Activated naive CD8-positive, alpha-beta T cell treated with anti-CD3 and anti-CD28 coated beads, Interleukin-2, amount 50 U/mL, for 24 hours (primary cell): ENCODE measurements at regions not wholly inside any gene's neighbourhood (a gene's known extent, or its start where the extent isn't known, plus 50 kb on each side); places are given as distances from the start of the nearest gene placed in this dataset.
"Not testable (repeated sequence)": the region's sequence is repeated elsewhere in the genome, so short reads cannot be mapped to it uniquely, and the experiment has no call there.

Experiments used
- ATAC-seq: fragments of 150-1000 bp; cut with Tn5 transposase; one replicate; pipeline ENCODE4 v1.10.0; 2021
- DNase-seq: peaks from one replicate; pipeline ENCODE4 v3.0.0; 2021
- H3K27ac Mint-ChIP-seq: one replicate; pipeline ENCODE4 v1.8.0; 2021; ENCODE audit warnings: mild to moderate bottlenecking, mixed read lengths
- H3K27me3 Mint-ChIP-seq: one replicate; pipeline ENCODE4 v1.8.0; 2021; ENCODE audit warnings: mixed read lengths
- H3K36me3 Mint-ChIP-seq: one replicate; pipeline ENCODE4 v1.8.0; 2021; ENCODE audit warnings: low read depth, mixed read lengths
- H3K4me1 Mint-ChIP-seq: one replicate; pipeline ENCODE4 v1.8.0; 2021; ENCODE audit warnings: mixed read lengths
- H3K4me3 Mint-ChIP-seq: one replicate; pipeline ENCODE4 v1.8.0; 2021; ENCODE audit warnings: mild to moderate bottlenecking, moderate library complexity, mixed read lengths
- H3K9me3 Mint-ChIP-seq: one replicate; pipeline ENCODE4 v1.8.0; 2021; ENCODE audit warnings: mixed read lengths

DNA sequence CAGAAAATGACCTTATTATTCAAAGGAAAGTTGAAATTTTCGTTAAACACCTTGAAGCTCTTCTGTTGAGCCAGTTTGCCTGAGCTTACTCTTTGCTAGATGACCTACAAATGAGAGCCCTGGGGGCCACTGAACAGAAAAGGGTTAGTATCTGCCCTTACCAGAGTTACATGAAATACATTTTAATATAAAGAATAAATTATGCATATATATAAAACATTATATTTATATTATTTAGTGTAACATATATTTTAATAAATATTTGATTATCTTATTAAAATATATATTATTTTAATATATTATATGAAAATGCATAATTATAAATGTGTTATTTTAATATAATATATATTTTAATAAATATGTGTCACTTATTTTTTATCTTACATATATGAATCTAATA is 628.4 kb upstream of the TPK1 start:
- peaks cover 16% of the 10 kb centered on the region for H3K9me3 Mint-ChIP-seq
- no peaks in the 10 kb centered on the region for H3K27me3 Mint-ChIP-seq
- DNase-seq = no peak
- H3K4me1 Mint-ChIP-seq = no peaks in the 10 kb centered on the region
- ATAC-seq = no peak
- no peaks in the 10 kb centered on the region for H3K36me3 Mint-ChIP-seq
- H3K4me3 Mint-ChIP-seq = no peak overlapping the region
- no peak overlapping the region for H3K27ac Mint-ChIP-seq

GRCh38 chr7:145462463-145462862 is 626.6 kb upstream of the TPK1 start:
- Mint-ChIP-seq H3K4me3 (no peak overlapping the region), H3K4me1 (no peaks in the 10 kb centered on the region), H3K27ac (no peak overlapping the region), H3K9me3 (peaks cover 15% of the 10 kb centered on the region), H3K27me3 (no peaks in the 10 kb centered on the region), H3K36me3 (no peaks in the 10 kb centered on the region)
- ATAC-seq (no peak), DNase-seq (no peak)

- H3K27ac Mint-ChIP-seq = no peak overlapping the region
- no peaks in the 10 kb centered on the region for H3K27me3 Mint-ChIP-seq
- DNase-seq = no peak
- peaks cover 11% of the 10 kb centered on the region for H3K9me3 Mint-ChIP-seq
- H3K4me3 Mint-ChIP-seq = no peak overlapping the region
- no peaks in the 10 kb centered on the region for H3K4me1 Mint-ChIP-seq
- ATAC-seq = no peak
- no peaks in the 10 kb centered on the region for H3K36me3 Mint-ChIP-seq
Observed at GRCh38 chr7:145434811-145435210, 599.0 kb upstream of the TPK1 start.

GRCh38 chr7:145431834-145432233 is 596.0 kb upstream of the TPK1 start:
- ATAC-seq = no peak
- no peak overlapping the region for H3K4me3 Mint-ChIP-seq
- H3K27me3 Mint-ChIP-seq = no peaks in the 10 kb centered on the region
- H3K9me3 Mint-ChIP-seq = peaks cover 11% of the 10 kb centered on the region
- no peaks in the 10 kb centered on the region for H3K4me1 Mint-ChIP-seq
- H3K36me3 Mint-ChIP-seq = no peaks in the 10 kb centered on the region
- no peak overlapping the region for H3K27ac Mint-ChIP-seq
- no peak for DNase-seq

DNA sequence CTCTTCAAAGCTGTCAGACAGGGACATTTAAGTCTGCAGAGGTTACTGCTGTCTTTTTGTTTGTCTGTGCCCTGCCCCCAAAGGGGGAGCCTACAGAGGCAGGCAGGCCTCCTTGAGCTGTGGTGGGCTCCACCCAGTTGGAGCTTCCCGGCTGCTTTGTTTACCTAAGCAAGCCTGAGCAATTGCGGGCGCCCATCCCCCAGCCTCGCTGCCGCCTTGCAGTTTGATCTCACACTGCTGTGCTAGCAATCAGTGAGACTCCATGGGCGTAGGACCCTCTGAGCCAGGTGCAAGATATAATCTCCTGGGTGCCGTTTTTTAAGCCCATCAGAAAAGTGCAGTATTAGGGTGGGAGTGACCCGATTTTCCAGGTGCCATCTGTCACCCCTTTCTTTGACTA is 582.6 kb upstream of the TPK1 start:
- H3K27ac Mint-ChIP-seq, DNase-seq, ATAC-seq, H3K4me1 Mint-ChIP-seq, H3K36me3 Mint-ChIP-seq, H3K4me3 Mint-ChIP-seq, H3K27me3 Mint-ChIP-seq, H3K9me3 Mint-ChIP-seq: not testable (repeated sequence)

DNA sequence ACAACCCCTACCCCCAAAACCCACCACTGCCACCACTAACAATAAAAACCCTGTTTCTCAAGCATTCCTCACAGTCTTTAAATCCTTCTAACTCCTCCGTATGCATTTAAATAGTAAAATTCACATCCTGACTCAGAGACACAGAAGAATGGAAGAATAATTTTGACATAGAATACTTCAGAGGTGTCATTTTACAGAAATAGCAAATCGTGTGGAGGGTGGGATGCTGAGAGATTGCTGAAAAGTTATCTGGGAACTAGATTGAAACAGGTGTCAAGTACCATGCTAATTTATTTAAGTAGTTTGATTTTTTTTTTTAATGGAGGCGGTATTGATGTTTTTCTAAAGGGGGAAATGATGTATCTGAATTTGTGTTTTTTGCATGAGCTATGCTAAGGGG is 575.2 kb upstream of the TPK1 start:
- Mint-ChIP-seq H3K36me3 (no peaks in the 10 kb centered on the region), H3K9me3 (no peaks in the 10 kb centered on the region), H3K4me3 (no peak overlapping the region), H3K27ac (no peak overlapping the region), H3K4me1 (no peaks in the 10 kb centered on the region), H3K27me3 (no peaks in the 10 kb centered on the region)
- ATAC-seq = no peak
- DNase-seq = no peak

DNA sequence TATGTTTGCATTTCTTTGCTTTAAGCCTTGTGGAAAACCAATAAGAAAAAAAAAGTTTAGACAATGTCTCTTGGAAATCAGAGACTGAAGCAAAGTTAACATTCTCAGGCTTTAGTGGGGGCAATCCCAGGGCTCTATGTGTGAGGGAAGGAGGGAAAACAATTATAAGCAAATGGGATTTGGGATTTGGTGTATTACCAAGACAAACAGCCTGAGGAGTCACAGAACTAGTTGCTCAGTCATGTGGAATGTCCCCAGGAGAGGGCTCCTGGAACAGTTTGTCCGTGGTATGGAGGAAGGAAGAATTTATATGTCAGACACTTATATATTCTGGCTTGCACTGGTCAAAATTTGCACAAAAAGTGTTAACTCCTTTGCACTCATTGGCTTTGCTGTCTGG is 562.9 kb upstream of the TPK1 start:
- peaks cover 8% of the 10 kb centered on the region for H3K9me3 Mint-ChIP-seq
- DNase-seq = no peak
- H3K27ac Mint-ChIP-seq = no peak overlapping the region

DNA sequence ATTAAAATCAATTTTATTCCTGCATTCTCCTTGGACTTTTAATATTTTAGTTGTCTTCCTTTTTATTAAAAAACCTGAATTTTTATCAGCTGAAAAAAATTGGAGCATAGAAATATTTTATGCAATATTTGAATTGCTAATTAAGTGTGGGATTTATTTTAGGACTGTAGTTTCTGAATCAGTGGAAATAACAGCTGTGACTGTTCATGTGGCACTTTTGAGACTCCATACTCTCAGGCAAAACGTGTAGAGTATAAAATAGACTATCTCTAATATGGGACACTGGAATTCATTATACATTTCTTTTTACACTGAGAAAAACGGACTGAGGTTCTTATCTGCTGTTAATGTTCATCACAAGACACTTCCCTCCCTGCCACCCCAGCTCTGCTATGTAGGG is 558.3 kb upstream of the TPK1 start:
- Mint-ChIP-seq H3K27ac (no peak overlapping the region), H3K9me3 (no peaks in the 10 kb centered on the region), H3K4me3 (no peak overlapping the region), H3K27me3 (no peaks in the 10 kb centered on the region), H3K4me1 (no peaks in the 10 kb centered on the region), H3K36me3 (no peaks in the 10 kb centered on the region)
- ATAC-seq = no peak
- DNase-seq = no peak

More for the DNA sequence above, 562.9 kb upstream of the TPK1 start:
- no peak overlapping the region for H3K4me3 Mint-ChIP-seq
- H3K4me1 Mint-ChIP-seq = no peaks in the 10 kb centered on the region
- H3K27me3 Mint-ChIP-seq = no peaks in the 10 kb centered on the region
- H3K36me3 Mint-ChIP-seq = no peaks in the 10 kb centered on the region
- ATAC-seq = no peak

- Mint-ChIP-seq H3K27ac (no peak overlapping the region), H3K27me3 (no peaks in the 10 kb centered on the region), H3K9me3 (peaks cover 31% of the 10 kb centered on the region), H3K4me1 (no peaks in the 10 kb centered on the region), H3K36me3 (no peaks in the 10 kb centered on the region), H3K4me3 (no peak overlapping the region)
- DNase-seq = no peak
- ATAC-seq = no peak
Observed at GRCh38 chr7:145382762-145383161, 546.9 kb upstream of the TPK1 start.

DNA sequence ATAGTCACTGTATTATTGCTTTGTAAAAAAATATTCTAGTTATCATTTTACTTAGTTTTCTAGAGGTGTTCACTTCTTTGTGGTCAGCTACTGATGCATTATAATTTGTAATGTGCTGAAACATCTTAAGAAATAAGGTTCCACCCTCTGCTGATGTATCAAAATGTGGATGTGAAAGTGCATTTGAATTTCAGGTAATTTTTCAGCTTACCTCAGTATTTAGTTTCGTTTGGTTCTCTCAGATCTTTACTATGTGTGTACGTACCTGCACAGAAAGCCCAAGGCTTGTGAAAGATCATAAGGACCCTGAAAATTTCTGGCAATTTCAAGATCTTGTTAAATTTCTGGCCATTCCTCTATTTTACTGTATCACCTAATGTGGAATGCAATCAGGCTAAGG is 542.3 kb upstream of the TPK1 start:
- no peaks in the 10 kb centered on the region for H3K27me3 Mint-ChIP-seq
- H3K4me1 Mint-ChIP-seq = no peaks in the 10 kb centered on the region

GRCh38 chr7:145360511-145361100 is 524.8 kb upstream of the TPK1 start:
- H3K4me1 Mint-ChIP-seq = no peaks in the 10 kb centered on the region
- H3K9me3 Mint-ChIP-seq = peaks cover 5% of the 10 kb centered on the region
- no peak overlapping the region for H3K4me3 Mint-ChIP-seq
- no peaks in the 10 kb centered on the region for H3K27me3 Mint-ChIP-seq
- no peak overlapping the region for H3K27ac Mint-ChIP-seq
- no peaks in the 10 kb centered on the region for H3K36me3 Mint-ChIP-seq
- ATAC-seq (no peak), DNase-seq (no peak)

More for the DNA sequence above, 542.3 kb upstream of the TPK1 start:
- DNase-seq (no peak), ATAC-seq (no peak)
- no peak overlapping the region for H3K27ac Mint-ChIP-seq
- no peak overlapping the region for H3K4me3 Mint-ChIP-seq
- peaks cover 7% of the 10 kb centered on the region for H3K9me3 Mint-ChIP-seq
- H3K36me3 Mint-ChIP-seq = no peaks in the 10 kb centered on the region

DNA sequence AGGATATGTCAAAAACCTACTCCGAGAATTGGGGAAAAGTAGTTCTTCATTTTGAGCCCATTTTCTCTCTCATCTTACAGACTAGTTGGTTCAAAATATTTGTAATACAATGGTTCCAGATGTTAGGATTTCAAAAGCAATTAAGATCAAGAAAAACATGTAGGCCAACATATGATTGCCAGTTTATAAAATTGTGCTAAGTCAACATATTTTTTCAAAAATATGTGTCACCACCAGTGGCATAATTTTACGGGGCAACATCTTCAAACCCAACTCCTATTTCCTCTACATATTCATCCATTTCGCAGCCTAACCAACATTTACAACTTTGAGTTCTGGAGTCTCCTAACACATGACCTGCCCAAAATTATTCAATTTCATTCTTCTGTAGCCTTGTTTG is 514.5 kb upstream of the TPK1 start:
- Mint-ChIP-seq H3K27ac (no peak overlapping the region), H3K4me1 (no peaks in the 10 kb centered on the region), H3K27me3 (no peaks in the 10 kb centered on the region), H3K36me3 (no peaks in the 10 kb centered on the region), H3K4me3 (no peak overlapping the region), H3K9me3 (peaks cover 12% of the 10 kb centered on the region)
- DNase-seq (no peak), ATAC-seq (no peak)

- H3K9me3 Mint-ChIP-seq = peaks cover 12% of the 10 kb centered on the region
- DNase-seq, H3K4me3 Mint-ChIP-seq, H3K36me3 Mint-ChIP-seq, ATAC-seq, H3K27ac Mint-ChIP-seq, H3K27me3 Mint-ChIP-seq, H3K4me1 Mint-ChIP-seq: not testable (repeated sequence)
Observed at GRCh38 chr7:145349452-145349851, 513.6 kb upstream of the TPK1 start.

DNA sequence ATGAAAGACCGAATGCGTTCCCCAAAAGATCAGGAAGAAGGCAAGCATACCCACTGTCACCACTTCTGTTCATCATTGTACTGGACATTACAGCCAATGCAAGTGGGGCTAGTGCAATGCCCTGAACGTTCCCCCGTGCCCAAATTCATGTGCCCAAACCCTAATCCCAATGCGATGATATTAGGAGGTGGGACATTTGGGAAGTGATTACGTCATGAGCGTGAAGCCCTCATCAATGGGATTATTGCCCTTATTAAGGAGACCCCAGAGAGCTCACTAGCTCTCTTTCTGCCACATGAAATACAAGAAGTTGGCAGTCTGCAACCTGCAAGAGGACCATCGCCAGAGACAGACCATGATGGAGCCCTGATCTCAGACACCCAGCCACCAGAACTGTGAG is 511.4 kb upstream of the TPK1 start:
- H3K27me3 Mint-ChIP-seq = no peaks in the 10 kb centered on the region
- DNase-seq (no peak), ATAC-seq (no peak)
- no peaks in the 10 kb centered on the region for H3K36me3 Mint-ChIP-seq
- H3K4me1 Mint-ChIP-seq = no peaks in the 10 kb centered on the region
- no peak overlapping the region for H3K27ac Mint-ChIP-seq
- peaks cover 12% of the 10 kb centered on the region for H3K9me3 Mint-ChIP-seq
- H3K4me3 Mint-ChIP-seq = no peak overlapping the region

GRCh38 chr7:145339319-145339718 is 503.5 kb upstream of the TPK1 start:
- peaks cover 3% of the 10 kb centered on the region for H3K9me3 Mint-ChIP-seq

GRCh38 chr7:145331522-145331921 is 495.7 kb upstream of the TPK1 start:
- ATAC-seq = no peak
- DNase-seq = no peak
- Mint-ChIP-seq H3K36me3 (no peaks in the 10 kb centered on the region), H3K9me3 (peaks cover 9% of the 10 kb centered on the region), H3K4me3 (no peak overlapping the region), H3K4me1 (no peaks in the 10 kb centered on the region), H3K27ac (no peak overlapping the region), H3K27me3 (no peaks in the 10 kb centered on the region)

More at GRCh38 chr7:145339319-145339718, 503.5 kb upstream of the TPK1 start:
- DNase-seq (no peak), ATAC-seq (no peak)
- no peak overlapping the region for H3K4me3 Mint-ChIP-seq
- H3K4me1 Mint-ChIP-seq = no peaks in the 10 kb centered on the region
- H3K27me3 Mint-ChIP-seq = no peaks in the 10 kb centered on the region
- no peak overlapping the region for H3K27ac Mint-ChIP-seq
- H3K36me3 Mint-ChIP-seq = no peaks in the 10 kb centered on the region
